ENCODE measurements at regions not wholly inside any gene's neighbourhood (a gene's known extent, or its start where the extent isn't known, plus 50 kb on each side); places are given as distances from the start of the nearest gene placed in this dataset.
"Not testable (repeated sequence)": the region's sequence is repeated elsewhere in the genome, so short reads cannot be mapped to it uniquely, and the experiment has no call there.

GRCh38 chr7:26065652-26066051 is 86.3 kb upstream of the NFE2L3 start:
- DNase-seq, result no peak

- DNase-seq, result no peak
These were observed 85.3 kb upstream of the NFE2L3 start for GRCh38 chr7:26066736-26067135.

- peak in 1 of 3 experiments; percentile 15 for DNase-seq
These were observed 81.7 kb upstream of the NFE2L3 start for GRCh38 chr7:26070290-26070689.

- no peak for DNase-seq
These were observed 80.2 kb upstream of the NFE2L3 start for GRCh38 chr7:26071622-26072456.

GRCh38 chr7:26073041-26073440 is 79.0 kb upstream of the NFE2L3 start:
- no peak for DNase-seq

- no peak for DNase-seq
These were observed 77.1 kb upstream of the NFE2L3 start for GRCh38 chr7:26074919-26075318.

GRCh38 chr7:26076691-26077090 is 75.3 kb upstream of the NFE2L3 start:
- DNase-seq, result no peak

GRCh38 chr7:26078437-26079336 is 73.3 kb upstream of the NFE2L3 start:
- DNase-seq, result peak; percentile 86 to 97 (median 93)

GRCh38 chr7:26081638-26082037 is 70.4 kb upstream of the NFE2L3 start:
- peak in 1 of 3 experiments; percentile 56 for DNase-seq

- DNase-seq, result peak in 1 of 3 experiments; percentile 20
These were observed 68.9 kb upstream of the NFE2L3 start for GRCh38 chr7:26083113-26083512.

GRCh38 chr7:26084418-26084817 is 67.6 kb upstream of the NFE2L3 start:
- DNase-seq, result no peak

GRCh38 chr7:26085771-26086170 is 66.2 kb upstream of the NFE2L3 start:
- DNase-seq, result no peak

GRCh38 chr7:26087321-26088091 is 64.5 kb upstream of the NFE2L3 start:
- DNase-seq, result no peak

- DNase-seq, result not testable (repeated sequence)
These were observed 62.5 kb upstream of the NFE2L3 start for GRCh38 chr7:26089469-26089868.

- DNase-seq, result peak; percentile 39 to 87 (median 56)
These were observed 61.0 kb upstream of the NFE2L3 start for GRCh38 chr7:26090927-26091519.

- DNase-seq, result peak in 2 of 3 experiments; percentile 13 to 54
These were observed 60.1 kb upstream of the NFE2L3 start for GRCh38 chr7:26091933-26092332.

GRCh38 chr7:26093023-26093422 is 59.0 kb upstream of the NFE2L3 start:
- DNase-seq, result no peak

GRCh38 chr7:26096136-26096535 is 55.9 kb upstream of the NFE2L3 start:
- DNase-seq, result no peak

GRCh38 chr7:26097837-26098668 is 53.9 kb upstream of the NFE2L3 start:
- no peak for DNase-seq

- no peak for DNase-seq
These were observed 52.8 kb upstream of the NFE2L3 start for GRCh38 chr7:26099236-26099635.

Data from NCI-H1417 (cell line).